ENCODE measurements at regions not wholly inside any gene's neighbourhood (a gene's known extent, or its start where the extent isn't known, plus 50 kb on each side); places are given as distances from the start of the nearest gene placed in this dataset.
A peak's percentile ranks its signal among the peaks of the same experiment; 100 is the strongest.

DNA sequence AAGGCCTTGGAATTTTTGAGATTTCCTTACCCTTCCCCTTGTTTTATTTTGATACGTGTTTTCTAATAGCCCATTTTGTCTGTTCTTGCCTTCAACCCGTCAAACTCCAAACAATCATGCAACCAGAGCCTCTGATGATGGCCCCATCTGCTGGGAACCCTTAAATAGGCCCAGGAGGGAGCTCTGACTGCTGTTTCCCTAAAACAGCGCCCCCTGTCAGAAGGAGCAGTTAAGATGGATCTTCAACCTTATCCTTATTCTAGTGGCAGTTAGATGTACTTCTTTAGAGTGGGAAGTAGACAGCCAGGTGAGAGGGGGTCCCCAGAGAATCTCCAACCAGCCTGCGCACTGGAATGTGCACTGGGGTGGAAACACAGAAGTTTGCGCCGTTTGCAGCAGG is 1031.0 kb upstream of the PCDH9 start:
- no peak overlapping the region for H2AFZ ChIP-seq (ENCODE audit: low read depth, low read length, severe bottlenecking)
- H3K27me3 ChIP-seq (ENCODE audit: low read length), result no peaks in the 10 kb centered on the region
- H3F3A ChIP-seq (ENCODE audit: insufficient read depth), result no peaks in the 10 kb centered on the region
- no peaks in the 10 kb centered on the region for H3K36me3 ChIP-seq (ENCODE audit: low read length)
- no peaks in the 10 kb centered on the region for H4K20me1 ChIP-seq (ENCODE audit: low read depth, low read length)
- no peak overlapping the region for H3K9ac ChIP-seq (ENCODE audit: low read length)
- no peaks in the 10 kb centered on the region for H3K9me3 ChIP-seq (ENCODE audit: insufficient read depth, low read length)
- TF ChIP-seq, protein P1, sequence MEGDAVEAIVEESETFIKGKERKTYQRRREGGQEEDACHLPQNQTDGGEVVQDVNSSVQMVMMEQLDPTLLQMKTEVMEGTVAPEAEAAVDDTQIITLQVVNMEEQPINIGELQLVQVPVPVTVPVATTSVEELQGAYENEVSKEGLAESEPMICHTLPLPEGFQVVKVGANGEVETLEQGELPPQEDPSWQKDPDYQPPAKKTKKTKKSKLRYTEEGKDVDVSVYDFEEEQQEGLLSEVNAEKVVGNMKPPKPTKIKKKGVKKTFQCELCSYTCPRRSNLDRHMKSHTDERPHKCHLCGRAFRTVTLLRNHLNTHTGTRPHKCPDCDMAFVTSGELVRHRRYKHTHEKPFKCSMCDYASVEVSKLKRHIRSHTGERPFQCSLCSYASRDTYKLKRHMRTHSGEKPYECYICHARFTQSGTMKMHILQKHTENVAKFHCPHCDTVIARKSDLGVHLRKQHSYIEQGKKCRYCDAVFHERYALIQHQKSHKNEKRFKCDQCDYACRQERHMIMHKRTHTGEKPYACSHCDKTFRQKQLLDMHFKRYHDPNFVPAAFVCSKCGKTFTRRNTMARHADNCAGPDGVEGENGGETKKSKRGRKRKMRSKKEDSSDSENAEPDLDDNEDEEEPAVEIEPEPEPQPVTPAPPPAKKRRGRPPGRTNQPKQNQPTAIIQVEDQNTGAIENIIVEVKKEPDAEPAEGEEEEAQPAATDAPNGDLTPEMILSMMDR (IDR thresholded peaks at IDR 0.05; ENCODE audit: insufficient read depth, low read length, poor library complexity, severe bottlenecking), result no peak
- TF ChIP-seq EZH2phosphoT487 (conservative IDR thresholded peaks at IDR 0.05; ENCODE audit: low read length), result no peak
- no peaks in the 10 kb centered on the region for H3K9me2 ChIP-seq (replicated peaks; ENCODE audit: insufficient read depth, low read length)
- no peaks in the 10 kb centered on the region for H3K79me2 ChIP-seq (ENCODE audit: insufficient read depth, low read length)
- no peak overlapping the region for H3K4me2 ChIP-seq (ENCODE audit: low read depth, low read length, poor library complexity, severe bottlenecking)
- no peak overlapping the region for H3K4me3 ChIP-seq (ENCODE audit: insufficient read depth, low read length, poor library complexity, severe bottlenecking)
- H3K27ac ChIP-seq (ENCODE audit: low read depth, low read length), result no peak overlapping the region

DNA sequence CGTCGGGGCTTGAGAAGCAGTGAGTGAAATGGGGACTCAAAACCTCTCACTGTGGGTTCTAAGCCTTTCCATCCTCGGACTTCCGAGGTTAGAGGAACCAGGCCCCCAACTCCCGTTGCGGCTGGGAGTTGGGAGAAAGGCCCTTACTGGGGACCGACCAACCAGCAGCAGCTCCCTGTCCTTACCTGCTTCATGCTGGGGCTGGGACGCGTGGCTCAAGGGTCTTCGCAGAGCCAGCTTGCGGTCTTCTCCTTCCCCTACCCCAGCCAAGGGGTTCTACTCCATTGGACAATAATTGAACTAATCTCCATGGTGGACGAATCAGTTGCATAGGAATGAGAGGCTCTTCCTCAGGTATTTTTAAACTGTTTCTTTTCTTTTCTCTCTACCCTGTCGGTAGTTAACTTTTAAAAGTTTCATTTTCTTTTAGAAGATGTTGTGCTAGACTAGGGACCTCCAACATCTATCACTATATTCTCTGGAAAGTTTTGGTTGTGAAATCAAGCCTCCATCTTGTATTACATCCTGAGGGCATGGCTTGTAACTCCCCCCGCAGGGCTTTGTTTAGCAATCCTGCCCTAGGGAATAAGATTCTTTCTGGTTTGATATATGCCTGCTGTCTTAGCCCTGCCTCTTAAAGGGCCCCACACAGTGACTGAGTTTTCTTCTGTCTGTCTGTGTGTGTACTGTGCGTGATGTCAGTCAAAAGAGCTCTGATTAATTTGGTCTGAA is 1027.1 kb upstream of the PCDH9 start:
- no peak for TF ChIP-seq EZH2phosphoT487 (conservative IDR thresholded peaks at IDR 0.05; ENCODE audit: low read length)
- TF ChIP-seq, protein P1 (IDR thresholded peaks at IDR 0.05; ENCODE audit: insufficient read depth, low read length, poor library complexity, severe bottlenecking), result no peak
- Histone ChIP-seq H3K4me3 (ENCODE audit: insufficient read depth, low read length, poor library complexity, severe bottlenecking) (no peak overlapping the region), H2AFZ (ENCODE audit: low read depth, low read length, severe bottlenecking) (no peak overlapping the region), H3K36me3 (ENCODE audit: low read length) (no peaks in the 10 kb centered on the region), H4K20me1 (ENCODE audit: low read depth, low read length) (no peaks in the 10 kb centered on the region), H3K27ac (ENCODE audit: low read depth, low read length) (no peak overlapping the region), H3K9me2 (replicated peaks; ENCODE audit: insufficient read depth, low read length) (no peaks in the 10 kb centered on the region), H3F3A (ENCODE audit: insufficient read depth) (no peaks in the 10 kb centered on the region), H3K4me2 (ENCODE audit: low read depth, low read length, poor library complexity, severe bottlenecking) (no peak overlapping the region), H3K79me2 (ENCODE audit: insufficient read depth, low read length) (no peaks in the 10 kb centered on the region), H3K27me3 (ENCODE audit: low read length) (no peaks in the 10 kb centered on the region), H3K9me3 (ENCODE audit: insufficient read depth, low read length) (no peaks in the 10 kb centered on the region), H3K9ac (ENCODE audit: low read length) (no peak overlapping the region)

DNA sequence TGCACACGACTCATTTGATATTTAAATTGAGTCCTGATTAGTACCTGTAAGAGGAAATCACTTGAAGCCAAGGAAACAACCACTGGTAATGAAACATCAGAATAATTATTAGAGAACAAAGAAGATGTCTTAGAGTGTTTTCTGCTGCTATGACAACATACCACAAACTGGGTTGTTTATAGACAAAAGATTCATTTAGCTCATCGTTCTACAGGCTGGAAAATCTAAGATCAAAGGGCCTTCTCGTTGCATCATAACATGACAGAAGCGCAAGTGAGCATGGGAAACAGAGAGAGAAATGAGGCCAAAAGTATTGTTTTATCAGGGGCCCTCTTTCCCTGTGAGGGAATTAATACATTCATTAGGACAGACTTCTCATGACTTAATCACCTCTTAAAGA is 1024.0 kb upstream of the PCDH9 start:
- Histone ChIP-seq H3K4me3 (ENCODE audit: insufficient read depth, low read length, poor library complexity, severe bottlenecking) (no peak overlapping the region), H3K79me2 (ENCODE audit: insufficient read depth, low read length) (no peaks in the 10 kb centered on the region), H3K4me2 (ENCODE audit: low read depth, low read length, poor library complexity, severe bottlenecking) (no peak overlapping the region), H3F3A (ENCODE audit: insufficient read depth) (no peaks in the 10 kb centered on the region), H3K27ac (ENCODE audit: low read depth, low read length) (no peak overlapping the region), H3K27me3 (ENCODE audit: low read length) (no peaks in the 10 kb centered on the region), H3K9me2 (replicated peaks; ENCODE audit: insufficient read depth, low read length) (no peaks in the 10 kb centered on the region), H3K36me3 (ENCODE audit: low read length) (no peaks in the 10 kb centered on the region), H3K9ac (ENCODE audit: low read length) (no peak overlapping the region), H3K9me3 (ENCODE audit: insufficient read depth, low read length) (no peaks in the 10 kb centered on the region), H2AFZ (ENCODE audit: low read depth, low read length, severe bottlenecking) (peak overlapping the region; percentile 81), H4K20me1 (ENCODE audit: low read depth, low read length) (no peaks in the 10 kb centered on the region)
- TF ChIP-seq, protein P1 (IDR thresholded peaks at IDR 0.05; ENCODE audit: insufficient read depth, low read length, poor library complexity, severe bottlenecking), result no peak
- no peak for TF ChIP-seq EZH2phosphoT487 (conservative IDR thresholded peaks at IDR 0.05; ENCODE audit: low read length)
